Activated naive CD4-positive, alpha-beta T cell treated with Interleukin-2 at 50 U/mL for 16 hours (primary cell): ENCODE measurements at regions not wholly inside any gene's neighbourhood (a gene's known extent, or its start where the extent isn't known, plus 50 kb on each side); places are given as distances from the start of the nearest gene placed in this dataset.

Source experiments
- DNase-seq: peaks from one replicate; pipeline ENCODE4 v3.0.0-alpha.2; 2020

DNA sequence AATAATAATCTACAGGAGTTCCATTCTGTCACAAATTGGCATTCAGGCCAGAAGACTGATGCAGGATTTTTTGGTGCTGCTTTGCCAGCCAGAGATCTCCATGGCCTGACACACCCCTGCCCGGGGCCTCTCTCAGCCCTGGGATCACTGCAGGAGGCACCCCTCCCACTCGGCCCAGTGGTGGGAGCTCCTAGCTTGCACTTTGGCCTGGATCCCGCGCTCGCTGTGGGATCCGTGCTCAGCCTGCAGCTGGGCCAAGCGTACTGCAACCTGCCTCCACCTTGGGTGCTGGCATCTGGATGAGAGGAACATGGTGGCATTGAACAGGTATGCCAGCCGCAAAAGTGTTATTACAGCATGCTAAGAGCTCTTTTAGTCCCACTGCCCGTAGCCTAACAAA lies 656.7 kb upstream of the CCDC54 start:
- no peak for DNase-seq

DNA sequence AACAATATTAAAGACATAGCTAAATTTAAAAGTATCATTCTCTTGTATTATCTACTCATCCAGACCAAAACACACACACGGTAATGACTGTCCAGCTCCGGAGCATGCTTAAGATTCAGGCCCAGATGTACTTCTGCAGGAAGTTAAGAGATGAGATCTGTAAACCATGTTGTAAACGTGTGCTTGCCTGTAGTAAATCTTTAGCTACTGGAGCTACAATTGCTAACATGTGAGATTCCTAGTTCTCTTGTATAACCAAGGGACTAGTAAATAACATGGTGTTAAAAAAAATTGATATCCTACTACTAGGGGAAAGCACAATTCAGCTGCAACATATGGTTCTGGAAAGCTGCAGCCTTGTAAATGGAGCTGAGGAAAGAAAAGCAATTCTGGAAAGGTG lies 651.7 kb upstream of the CCDC54 start:
- no peak for DNase-seq

DNA sequence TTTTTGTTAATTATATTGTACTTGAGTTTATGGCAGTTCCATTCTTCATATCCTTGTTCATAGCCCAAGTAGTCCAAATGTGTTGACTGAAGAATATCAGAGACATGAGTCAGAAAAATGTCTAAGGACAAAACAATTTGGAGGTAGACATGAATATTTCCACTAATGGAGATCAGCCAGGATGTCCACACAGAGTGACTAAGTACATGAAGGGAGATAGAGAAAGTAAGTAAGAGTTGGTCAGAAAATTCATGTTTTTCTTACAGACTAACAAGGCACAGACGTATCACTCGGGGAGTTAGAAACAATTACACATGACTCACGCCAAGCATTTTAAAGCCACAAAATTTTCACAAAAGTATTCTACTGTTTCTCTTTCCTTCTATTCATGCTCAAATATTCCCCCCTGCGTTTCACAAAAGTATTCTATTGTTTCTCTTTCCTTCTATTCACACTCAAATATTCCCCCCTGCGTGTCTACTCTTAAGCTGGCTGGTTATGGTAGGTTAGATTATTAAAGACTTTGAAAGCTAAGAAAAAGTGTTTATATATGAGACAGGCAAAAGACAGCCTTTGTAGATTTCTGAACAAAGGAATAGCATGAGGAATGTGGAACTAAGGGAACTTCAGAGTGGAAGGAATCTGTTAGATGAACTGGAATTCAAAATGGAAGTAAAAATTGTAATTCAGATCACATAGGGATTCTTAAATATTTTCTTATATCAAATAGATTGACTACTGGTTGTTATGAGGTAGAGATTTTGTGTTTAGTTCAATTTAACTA lies 648.7 kb upstream of the CCDC54 start:
- DNase-seq: no peak

DNA sequence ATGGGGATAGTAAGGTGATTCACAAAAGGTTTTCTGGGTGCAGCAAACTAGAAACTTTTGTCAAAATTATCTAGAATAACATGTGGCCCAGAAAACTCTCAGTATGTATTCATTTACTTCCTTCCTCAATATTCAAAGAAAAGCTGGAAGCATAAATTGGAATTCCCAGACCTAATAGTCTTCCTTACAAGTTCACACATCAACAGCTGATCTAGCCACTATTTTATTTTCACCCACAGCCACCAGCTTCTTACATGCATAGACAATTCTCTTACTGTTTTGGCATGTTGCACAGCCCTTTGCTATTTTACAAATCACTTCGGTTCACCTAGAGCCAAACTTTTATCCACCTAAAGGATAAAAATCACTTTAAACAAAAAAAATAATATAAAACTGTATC lies 647.8 kb upstream of the CCDC54 start:
- no peak for DNase-seq

DNA sequence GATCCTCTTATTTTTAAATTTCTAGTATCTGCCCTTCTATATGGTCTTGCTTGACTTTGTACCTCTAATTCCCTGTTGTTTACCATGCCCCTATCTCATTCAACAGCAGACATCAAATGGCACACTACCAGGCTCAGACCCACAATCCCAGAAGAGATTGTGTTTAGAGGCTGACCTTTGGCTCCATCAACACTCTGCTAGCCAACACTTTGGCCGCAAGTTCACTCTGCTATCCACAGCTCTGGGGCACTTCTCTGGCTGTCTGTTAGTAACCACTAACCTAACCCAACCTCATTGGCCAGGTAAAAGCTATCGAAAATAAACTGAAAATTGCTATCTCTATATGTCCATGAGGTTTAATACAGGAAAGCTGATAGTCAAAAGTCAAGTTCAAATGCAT lies 646.0 kb upstream of the CCDC54 start:
- DNase-seq: no peak

DNA sequence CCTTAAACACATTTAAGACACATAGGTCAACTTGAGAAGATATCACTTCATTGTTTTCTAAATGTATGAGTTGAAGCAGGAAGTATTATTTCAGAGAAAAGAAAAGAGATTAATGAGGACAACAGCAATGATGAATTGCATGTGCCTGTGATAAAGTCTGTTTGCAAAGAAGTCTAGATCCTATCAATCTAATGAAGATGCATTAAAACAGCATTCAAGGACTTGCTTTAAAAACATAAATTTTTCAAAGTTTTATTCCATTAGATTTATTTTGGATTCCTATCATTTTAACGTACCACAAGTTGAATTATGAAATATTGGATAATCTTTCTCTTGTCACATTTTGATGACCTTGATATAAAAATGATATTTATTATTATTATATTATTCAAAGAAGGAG lies 642.5 kb upstream of the CCDC54 start:
- DNase-seq: no peak

DNA sequence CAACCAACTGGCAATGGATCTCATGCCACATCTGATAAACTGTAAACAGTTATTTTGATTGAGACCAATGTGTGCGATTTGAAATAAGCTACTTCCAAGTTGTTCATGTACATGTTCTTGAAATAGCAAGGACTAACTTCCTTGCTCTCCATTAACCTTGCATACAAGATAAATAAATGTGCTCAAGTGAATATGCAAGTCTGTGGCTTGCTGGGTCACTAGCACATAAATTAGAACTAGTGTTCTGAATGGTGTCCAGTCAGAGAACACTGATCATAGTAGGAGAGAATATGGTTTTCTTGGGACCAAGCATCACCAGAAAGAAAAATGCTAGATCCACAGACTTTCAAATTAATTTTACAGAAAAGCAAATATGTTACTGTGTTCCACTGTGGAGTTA lies 640.0 kb upstream of the CCDC54 start:
- DNase-seq: no peak

DNA sequence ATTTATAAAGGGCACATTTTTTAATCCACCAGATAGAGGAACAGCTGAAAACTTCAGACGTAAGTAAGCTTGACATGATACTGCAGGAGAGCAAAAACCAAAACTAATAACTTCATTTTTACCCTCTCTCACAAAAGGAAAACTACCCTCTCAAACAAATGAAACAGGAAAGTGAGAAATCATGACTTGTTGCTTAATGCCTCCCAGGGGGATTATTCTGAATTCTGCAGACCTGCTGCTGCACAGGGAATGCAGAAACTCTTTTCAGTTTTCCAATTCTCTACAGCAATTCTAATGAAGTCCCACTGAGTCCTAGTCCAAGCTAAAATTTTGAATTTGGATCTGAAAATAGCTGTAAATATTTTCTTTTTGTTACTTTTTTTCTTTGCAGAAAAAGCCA lies 637.1 kb upstream of the CCDC54 start:
- no peak for DNase-seq

DNA sequence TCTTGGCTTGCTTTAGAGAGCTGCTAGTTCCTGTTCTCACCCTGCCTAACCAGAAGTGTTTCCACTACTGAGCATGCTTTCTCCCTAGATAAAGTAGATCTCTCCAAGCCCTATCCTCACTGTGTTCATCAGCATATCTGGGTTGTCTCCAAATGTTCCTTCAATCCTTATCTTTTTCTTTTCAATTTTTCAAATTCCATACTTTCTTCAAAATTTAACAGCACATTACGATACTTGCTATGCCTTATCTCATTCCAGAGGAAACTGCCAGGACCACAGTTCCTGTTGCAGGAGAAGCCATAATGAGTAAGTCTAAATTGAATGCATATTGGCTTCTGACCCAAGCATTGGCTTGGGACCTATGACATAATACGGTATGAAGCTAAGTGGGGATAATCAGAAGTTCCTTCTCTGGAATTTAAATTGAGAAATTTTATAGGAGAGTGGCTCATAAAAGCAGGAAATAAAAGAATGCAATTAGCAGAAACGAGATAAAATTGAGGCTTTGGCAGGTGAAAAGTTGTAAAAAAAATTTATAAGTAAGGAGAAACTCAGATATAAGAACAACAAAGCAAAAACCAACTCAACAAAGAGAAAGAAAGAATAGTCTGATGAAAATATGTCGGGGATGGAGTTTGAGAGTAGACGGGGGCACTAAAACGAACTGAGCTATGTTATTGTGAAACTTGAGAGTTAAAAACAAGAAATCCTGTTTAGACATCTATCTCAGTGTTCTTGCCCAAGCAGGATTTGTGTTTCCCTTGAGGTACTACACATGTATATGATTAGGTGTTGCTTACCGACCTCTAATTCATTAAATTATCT lies 631.7 kb upstream of the CCDC54 start:
- no peak for DNase-seq

DNA sequence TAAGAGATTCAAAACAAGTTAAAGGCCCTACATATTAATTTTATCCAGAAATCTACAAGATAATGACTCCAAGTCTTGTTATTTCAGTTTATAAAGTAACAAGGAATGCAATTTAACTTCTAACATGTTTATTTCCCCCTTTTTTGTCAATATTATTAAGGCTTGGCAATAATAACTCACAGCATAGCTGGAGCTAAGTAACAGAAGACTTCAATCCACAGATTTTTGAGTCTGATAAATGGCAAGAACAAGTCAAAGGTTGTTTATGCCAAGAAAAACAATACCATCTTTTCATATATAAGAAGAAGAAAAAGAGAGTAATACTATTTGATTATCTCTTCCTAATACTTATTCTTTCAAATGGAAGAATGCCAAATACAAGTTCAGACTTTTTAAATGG lies 631.0 kb upstream of the CCDC54 start:
- no peak for DNase-seq

DNA sequence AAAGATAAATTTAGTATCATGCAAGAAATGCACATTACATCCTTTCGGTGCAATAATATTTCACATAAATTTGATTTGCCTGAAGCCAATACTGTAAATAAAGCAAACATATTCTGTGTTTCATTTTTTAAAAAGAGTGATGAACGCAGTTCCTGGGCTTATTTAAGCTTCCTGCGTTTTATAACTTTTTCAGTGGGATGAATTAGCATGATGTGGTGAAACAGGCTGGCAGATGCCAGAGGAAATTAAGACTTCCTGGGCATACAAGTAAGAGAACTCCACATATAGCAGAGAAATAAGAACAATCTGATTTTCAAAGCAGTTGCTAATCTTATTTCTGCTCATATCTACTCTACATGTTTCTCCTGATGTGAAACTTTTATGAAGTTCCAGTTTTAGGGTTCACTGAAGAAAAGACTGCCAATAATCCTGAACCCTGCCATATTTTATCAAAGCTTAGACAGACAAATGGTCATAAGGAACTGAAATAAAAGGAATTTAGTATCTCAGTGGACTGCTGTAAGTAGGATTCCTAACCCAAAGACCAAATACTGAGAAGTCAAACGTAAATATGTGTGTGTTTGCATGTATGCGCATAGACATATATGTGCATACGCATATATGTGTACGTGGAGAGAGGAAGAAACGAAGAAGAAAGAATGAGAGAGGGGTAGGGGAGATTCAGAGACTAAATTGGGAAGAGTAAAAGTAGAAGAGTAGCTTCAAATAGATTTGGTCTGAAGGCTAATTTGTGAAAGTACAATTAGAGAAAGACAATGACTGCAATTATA lies 628.6 kb upstream of the CCDC54 start:
- DNase-seq: no peak

DNA sequence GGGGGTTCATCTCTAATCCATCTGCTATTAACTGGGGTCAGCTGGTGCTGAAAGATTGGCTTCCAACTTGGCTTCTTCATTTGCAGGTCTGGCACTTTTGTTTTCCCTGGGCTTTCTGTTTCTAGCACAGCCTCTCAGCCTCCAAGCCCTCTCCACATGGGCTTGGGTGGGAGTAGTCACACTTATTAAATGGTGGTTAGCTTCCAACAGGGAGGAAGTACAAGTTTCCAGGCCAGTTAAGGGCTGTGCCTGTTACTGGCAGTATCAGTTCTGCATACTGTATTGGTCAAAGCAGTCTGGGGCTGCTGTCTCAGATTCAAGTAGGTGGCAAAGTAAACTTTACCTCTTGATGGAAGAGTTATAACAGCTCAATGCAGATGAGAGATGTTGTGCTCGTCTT lies 627.1 kb upstream of the CCDC54 start:
- DNase-seq: no peak

DNA sequence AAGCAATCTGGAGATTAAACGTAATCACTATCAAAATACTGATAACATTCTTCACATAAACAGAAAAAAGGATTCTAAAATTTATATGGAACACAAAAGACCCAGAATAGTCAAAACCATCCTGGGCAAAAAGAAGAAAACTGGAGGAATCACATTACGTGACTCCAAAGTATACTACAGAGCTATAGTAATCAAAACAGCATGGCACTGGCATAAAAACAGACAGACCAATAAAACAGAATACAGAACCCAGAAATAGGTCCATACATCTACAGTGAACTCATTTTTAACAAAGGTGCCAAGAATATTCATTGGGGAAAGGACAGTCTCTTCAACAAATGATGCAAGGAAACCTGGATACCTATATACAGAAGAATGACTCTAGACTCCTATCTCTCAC lies 621.9 kb upstream of the CCDC54 start:
- no peak for DNase-seq

DNA sequence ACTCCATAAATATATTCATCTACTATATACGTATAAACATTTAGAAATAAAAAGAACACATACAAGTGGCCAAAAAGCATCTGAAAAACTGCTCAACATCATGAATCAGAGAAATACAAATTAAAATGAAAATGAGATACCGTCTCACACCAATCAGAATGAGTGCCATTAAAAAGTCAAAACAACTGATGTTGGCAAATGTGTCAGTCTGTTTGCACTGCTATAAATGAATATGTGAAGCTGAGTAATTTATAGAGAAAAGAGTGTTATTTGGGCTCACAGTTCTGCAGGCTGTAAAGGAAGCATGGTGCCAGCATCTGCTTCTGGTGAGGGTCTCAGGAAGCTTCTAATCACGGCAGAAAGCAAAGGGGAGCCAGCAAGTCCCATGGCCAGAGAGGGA lies 620.3 kb upstream of the CCDC54 start:
- no peak for DNase-seq

DNA sequence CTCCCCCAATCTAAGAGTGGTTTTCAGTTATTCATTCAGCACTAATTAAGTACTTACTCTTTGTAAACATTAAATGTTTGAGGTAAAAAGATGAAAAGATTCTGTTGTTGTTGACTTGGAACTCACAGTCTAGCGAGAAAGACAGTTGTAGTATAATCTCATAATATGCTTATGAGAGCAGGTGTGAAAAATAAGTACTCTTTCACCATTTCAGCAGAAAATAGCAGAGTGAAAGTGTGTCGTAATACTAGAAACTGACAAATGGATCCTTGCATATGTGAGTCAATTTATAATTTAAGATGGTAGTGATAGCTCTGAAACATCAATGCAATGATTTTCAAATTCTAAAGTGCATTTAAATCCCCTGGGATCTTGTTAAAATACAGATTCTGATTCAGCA lies 618.8 kb upstream of the CCDC54 start:
- no peak for DNase-seq

DNA sequence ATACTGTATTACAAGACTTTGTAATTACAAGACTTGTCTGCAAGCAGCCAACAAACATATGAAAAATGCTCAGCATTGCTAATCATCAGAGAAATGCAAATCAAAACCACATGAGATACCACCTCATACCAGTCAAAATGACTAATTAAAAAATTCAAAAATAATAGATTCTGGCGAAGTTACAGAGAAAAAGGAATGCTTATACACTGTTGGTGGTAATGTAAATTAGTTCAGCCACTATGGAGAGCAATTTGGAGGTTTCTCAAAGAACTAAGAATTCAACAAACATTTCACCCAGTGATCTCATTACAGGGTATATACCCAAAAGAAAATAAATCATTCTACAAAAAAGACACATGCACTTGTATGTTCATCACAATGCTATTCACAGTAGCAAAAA lies 617.5 kb upstream of the CCDC54 start:
- no peak for DNase-seq

DNA sequence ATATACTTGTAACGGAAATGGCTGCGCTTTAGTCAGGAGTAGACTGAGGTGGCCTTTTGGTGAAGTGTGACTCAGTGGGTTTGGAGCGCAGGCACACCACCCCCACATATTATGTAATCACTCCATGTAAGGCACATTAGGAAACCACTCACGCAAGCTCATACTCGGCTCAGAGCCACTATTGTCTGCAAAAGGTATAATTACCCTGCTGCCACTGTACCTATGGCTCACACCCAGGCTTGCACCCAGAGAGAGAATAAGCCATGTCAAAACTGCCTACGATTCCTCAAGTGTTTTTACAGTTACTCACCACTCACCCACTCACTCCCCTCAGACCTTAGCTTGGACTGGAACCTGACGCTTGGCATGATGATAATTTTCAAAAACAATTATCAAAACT lies 611.9 kb upstream of the CCDC54 start:
- DNase-seq: no peak

DNA sequence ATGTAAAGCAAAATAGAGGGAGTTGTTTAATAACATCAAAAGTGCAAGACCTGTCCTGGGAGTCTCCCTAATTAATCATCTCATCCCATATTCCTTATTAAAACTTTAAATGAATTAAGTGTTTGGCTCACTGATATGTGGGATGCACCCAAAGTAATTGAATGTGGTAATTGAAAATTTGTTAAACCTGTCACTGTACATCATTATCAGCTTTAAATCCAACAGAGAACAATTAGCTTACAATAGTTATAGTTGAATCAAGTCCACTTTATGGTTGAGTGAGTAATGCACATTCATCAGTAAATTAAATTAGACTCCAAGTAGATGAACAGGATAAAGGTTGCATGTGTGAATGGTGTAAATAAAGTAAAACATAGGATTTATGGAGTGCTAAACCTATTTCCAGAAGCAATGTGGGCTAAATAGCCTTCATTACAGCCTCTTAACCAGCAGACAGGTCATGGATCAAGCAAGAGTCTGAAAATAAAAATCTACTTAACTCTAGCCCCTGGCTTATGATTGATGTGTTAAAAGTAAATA lies 608.2 kb upstream of the CCDC54 start:
- DNase-seq: no peak

DNA sequence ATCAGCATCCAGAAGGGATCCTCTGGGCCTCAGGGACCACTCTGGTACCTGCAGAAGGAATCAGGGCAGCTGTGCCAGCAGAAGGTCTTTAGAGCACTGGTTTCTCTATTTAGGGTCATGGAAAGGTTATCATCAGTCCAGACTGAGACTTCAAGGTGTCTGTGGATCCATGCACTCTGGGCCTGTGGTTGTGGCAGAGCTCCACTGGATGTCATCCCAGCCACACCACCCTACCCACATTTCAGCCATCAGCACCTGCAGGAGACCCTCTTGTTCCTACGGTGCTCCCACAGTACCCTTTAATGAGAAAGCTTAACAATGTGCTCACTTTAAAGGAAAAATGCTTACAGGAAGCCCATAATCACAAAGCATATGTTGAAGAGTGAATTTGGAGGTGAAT lies 603.4 kb upstream of the CCDC54 start:
- DNase-seq: no peak

DNA sequence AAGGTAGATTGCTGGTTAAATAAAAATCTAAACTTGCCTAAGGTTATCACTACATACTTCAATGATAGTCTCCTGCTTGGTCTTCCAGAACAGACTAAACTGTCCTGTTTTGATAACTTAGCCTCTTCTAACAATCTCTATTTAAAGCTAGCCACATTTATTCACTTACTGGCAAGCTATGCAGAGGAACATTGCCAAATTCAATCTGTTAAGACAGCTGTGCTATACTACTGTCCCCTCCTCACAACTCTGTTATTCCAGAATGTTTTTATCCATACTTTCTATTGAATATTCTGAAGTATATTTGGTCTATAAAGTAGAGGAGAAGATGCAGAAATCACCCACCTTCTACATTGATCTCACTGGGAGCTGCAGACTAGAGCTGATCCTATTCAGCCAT lies 594.0 kb upstream of the CCDC54 start:
- no peak for DNase-seq

DNA sequence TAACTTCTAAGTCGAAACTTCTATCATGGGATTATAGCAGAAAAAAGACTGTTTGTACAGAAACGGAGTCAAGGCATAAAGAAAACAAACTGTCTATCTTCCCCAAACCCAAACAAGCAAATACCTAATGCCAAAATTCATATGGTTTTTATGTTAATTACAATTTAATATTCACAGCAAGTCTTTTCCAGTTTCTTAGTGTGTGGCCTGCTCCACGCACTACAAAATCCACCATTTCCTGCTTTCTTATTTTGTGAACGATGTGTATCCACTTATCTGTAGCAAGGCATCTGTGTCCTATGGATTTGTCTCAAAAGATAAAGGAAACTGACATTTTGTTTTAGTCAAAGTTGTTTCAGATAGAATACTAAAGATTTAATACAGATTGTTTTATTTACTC lies 588.0 kb upstream of the CCDC54 start:
- no peak for DNase-seq

DNA sequence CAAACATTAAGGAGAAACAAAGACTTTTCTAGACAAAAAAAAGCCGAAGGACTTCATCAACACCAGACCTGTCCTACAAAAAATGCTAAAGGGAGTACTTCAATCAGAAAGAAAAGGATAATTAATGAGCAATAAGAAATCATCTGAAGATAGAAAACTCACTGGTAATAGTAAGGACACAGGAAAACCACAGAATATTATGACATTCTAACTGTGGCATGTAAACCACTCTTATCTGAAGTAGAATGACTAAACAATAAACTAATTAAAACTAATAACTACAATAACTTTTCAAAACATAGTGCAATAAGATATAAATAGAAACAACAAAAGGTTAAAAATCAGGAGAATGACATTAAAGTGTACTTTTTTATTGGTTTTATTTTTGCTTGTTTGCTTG lies 584.5 kb upstream of the CCDC54 start:
- no peak for DNase-seq

DNA sequence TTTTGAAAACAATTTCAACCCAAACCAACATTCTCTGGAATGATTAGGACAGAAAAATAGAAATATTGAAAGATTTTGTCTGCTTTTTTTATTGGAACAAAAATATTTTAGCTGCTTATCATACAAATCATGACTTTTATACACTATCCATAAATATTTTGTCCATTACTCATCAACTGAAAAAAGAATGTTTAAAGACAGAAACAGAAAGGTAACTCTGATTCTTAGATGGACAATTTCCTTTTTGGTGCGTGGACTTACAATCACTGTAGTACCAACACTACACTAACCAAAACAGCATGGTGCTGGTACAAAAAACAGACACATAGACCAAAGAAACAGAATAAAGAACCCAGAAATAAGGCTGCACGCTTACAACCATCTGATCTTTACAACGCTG lies 582.8 kb upstream of the CCDC54 start:
- no peak for DNase-seq

DNA sequence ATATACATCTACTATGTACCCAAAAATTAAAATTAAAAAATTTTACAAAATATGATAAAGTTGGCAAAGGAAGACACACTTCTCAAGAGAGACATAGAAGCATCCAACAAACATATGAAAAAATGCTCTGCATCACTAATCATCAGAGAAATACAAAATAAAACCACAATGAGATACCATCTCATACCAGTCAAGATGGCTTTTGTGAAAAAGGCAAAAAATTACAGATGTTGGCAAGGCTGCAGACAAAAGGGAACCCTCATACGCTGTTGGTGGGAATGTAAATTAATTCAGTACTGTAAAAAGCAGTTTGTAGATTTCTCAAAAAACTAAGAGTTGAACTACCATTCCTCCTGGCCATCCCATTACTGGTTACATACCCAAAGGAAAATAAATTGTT lies 581.7 kb upstream of the CCDC54 start:
- DNase-seq: no peak
